ENCODE measurements at regions not wholly inside any gene's neighbourhood (a gene's known extent, or its start where the extent isn't known, plus 50 kb on each side); places are given as distances from the start of the nearest gene placed in this dataset.

- POLR2A ChIA-PET = no interaction called here
- Histone ChIP-seq H3K27ac (no peak overlapping the region), H3K4me1 (0 out of 3 replicates have a peak, but pooled peaks cover 4% of the 10 kb centered on the region), H3K4me3 (no peak overlapping the region), H3K9me3 (no peaks in the 10 kb centered on the region), H3K4me2 (no peak overlapping the region)
- 63% methylated on average over 7 of the region's 7 CpGs for WGBS (ENCODE audit: missing lambda C conversion rate)
- DNase-seq (ENCODE audit: low read depth in 1 of 2, low spot score in 1 of 2) = no peak
- ATAC-seq = no peak
- TF ChIP-seq BCL3 (IDR thresholded peaks at IDR 0.05) (no peak), RFX5 (IDR thresholded peaks at IDR 0.05) (no peak)
- no peak for FAIRE-seq
- CTCF ChIA-PET = interaction anchor here (0.7 to 12.9 kb wide), 6 partner anchors 10 to 484 kb away, joined by 3 to 292 read pairs (median 8); no protein-coding TSS in a partner anchor
Observed at GRCh38 chr2:37871456-37872191, 53.5 kb upstream of the RMDN2 start.

GRCh38 chr2:37872192-37872750, 52.8 kb upstream of the RMDN2 start:
- WGBS (ENCODE audit: missing lambda C conversion rate) = 65% methylated on average over 5 of the region's 5 CpGs
- Histone ChIP-seq H3K4me2 (no peak overlapping the region), H3K9me3 (no peaks in the 10 kb centered on the region), H3K4me1 (0 out of 3 replicates have a peak, but pooled peaks cover 4% of the 10 kb centered on the region), H3K4me3 (no peak overlapping the region), H3K27ac (no peak overlapping the region)
- no peak for DNase-seq (ENCODE audit: low read depth in 1 of 2, low spot score in 1 of 2)
- TF ChIP-seq NR3C1 (IDR thresholded peaks at IDR 0.05) = no peak
- TF ChIP-seq BHLHE40 (IDR thresholded peaks at IDR 0.05; ENCODE audit: low read depth, low read length) = no peak
- TF ChIP-seq REST (IDR thresholded peaks at IDR 0.05) = no peak
- no peak for FAIRE-seq
- CTCF ChIA-PET = interaction anchor here (0.7 to 12.9 kb wide), 7 partner anchors 9 to 485 kb away, joined by 3 to 292 read pairs (median 6); no protein-coding TSS in a partner anchor
- POLR2A ChIA-PET = no interaction called here
- ATAC-seq = no peak

- Histone ChIP-seq H3K27ac (no peak overlapping the region), H3K4me2 (no peak overlapping the region), H3K4me1 (0 out of 3 replicates have a peak, but pooled peaks cover 4% of the 10 kb centered on the region), H3K4me3 (no peak overlapping the region), H3K9me3 (no peaks in the 10 kb centered on the region)
- no peak for DNase-seq (ENCODE audit: low read depth in 1 of 2, low spot score in 1 of 2)
- WGBS (ENCODE audit: missing lambda C conversion rate) = 52% methylated on average over 3 of the region's 3 CpGs
- TF ChIP-seq TFCP2L1 (CRISPR knock-in tag; IDR thresholded peaks at IDR 0.05) (no peak), KDM1A (IDR thresholded peaks at IDR 0.05; ENCODE audit: low read depth) (no peak), ZC3H11A (IDR thresholded peaks at IDR 0.05) (no peak), SMC3 (IDR thresholded peaks at IDR 0.05) (no peak), USF2 (IDR thresholded peaks at IDR 0.05) (no peak), BCL3 (IDR thresholded peaks at IDR 0.05) (no peak), CTCF (IDR thresholded peaks at IDR 0.05) (no peak), CHD2 (IDR thresholded peaks at IDR 0.05; ENCODE audit: low read length, partially characterized antibody) (no peak)
- CTCF ChIA-PET = interaction anchor here (0.9 to 12.9 kb wide), 3 partner anchors 41 to 476 kb away, joined by 3 to 292 read pairs (median 238); no protein-coding TSS in a partner anchor
- no peak for FAIRE-seq
- POLR2A ChIA-PET = no interaction called here
- ATAC-seq = no peak
Observed at GRCh38 chr2:37873229-37873628, 51.9 kb upstream of the RMDN2 start.

Measured in A549 (cell line).